GM23248 (cell line): ENCODE measurements at regions not wholly inside any gene's neighbourhood (a gene's known extent, or its start where the extent isn't known, plus 50 kb on each side); places are given as distances from the start of the nearest gene placed in this dataset.
"Not testable (repeated sequence)": the region's sequence is repeated elsewhere in the genome, so short reads cannot be mapped to it uniquely, and the experiment has no call there.

Source experiments
- EZH2 ChIP-seq: fragments of 200-600 bp; sonication (generic); IDR thresholded peaks from 2 replicates; pipeline ENCODE4 v1.6.1; 2018; ENCODE audit warnings: antibody characterized with exemption, mild to moderate bottlenecking; ENCODE audit not compliant: insufficient read depth, poor library complexity, severe bottlenecking
- EZH2phosphoT487 ChIP-seq: fragments of 200-600 bp; sonication (generic); IDR thresholded peaks from 2 replicates; pipeline ENCODE4 v1.6.1; 2018; ENCODE audit warnings: antibody characterized with exemption, moderate library complexity, mild to moderate bottlenecking, low read depth; ENCODE audit not compliant: insufficient read depth

GRCh38 chr5:99471178-99471577 lies 542.4 kb upstream of the CHD1 start:
- not testable (repeated sequence) for TF ChIP-seq EZH2, EZH2phosphoT487
